NCI-H2196 (cell line): ENCODE measurements at regions not wholly inside any gene's neighbourhood (a gene's known extent, or its start where the extent isn't known, plus 50 kb on each side); places are given as distances from the start of the nearest gene placed in this dataset.

Source experiments
- DNase-seq: peaks from one replicate; lab custom pipeline; 2025; ENCODE audit not compliant: unreplicated experiment; lab: John Stamatoyannopoulos, UW

DNA sequence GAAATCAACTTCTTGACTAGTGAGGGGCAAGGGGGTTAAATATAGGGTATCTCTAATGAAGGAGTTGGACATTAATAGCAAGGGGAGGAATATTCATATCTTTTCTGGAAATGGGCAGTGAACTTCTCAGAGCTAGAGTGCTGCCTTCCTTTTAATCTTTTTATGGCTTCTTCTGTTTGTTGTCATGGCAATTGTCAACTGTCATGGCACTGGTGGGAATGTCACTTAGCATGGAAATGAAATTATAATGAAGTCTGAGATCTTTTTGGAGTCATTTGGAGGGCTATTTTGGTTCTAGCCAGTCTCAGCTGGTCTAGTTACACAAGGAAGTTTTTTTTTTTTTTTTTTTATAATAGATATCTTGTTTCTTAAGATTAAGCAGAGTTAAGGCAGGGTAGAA, 250.2 kb downstream of the AASDHPPT start:
- no peak for DNase-seq

DNA sequence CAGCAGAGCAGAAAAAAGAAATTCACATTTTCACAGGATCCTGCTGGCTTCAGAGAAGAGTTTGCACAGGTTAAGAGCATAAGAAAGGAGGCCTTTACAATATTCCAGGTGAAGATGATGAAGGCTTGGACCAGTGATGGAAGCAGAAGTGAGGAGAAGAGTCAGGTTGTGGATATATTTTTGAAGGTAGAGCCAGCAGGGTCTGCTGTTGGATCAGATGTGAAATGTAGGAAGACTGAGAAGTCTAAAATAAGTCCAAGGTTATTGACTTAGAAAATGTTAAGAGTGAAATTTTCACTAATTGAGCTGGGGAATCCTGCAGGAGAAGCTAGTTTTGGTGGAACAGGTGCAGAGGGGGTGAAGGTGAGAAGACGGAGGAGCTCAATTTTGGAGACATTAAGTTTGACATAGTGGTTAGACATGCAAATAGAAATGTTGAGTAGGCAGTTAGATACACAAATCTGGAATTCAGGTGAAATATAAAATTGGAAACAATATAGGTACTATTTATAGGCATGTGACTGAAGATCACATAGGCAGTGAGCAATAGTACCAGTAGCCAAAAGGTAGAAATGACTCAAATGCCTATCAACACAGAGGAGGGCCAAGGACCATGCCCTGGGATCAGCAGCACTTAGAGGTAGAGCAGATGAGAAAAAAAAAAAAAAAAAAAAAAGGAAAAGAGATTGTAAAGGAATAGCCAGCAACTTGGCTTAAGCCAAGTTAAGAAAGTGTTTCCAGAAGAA, 252.0 kb downstream of the AASDHPPT start:
- DNase-seq: no peak

DNA sequence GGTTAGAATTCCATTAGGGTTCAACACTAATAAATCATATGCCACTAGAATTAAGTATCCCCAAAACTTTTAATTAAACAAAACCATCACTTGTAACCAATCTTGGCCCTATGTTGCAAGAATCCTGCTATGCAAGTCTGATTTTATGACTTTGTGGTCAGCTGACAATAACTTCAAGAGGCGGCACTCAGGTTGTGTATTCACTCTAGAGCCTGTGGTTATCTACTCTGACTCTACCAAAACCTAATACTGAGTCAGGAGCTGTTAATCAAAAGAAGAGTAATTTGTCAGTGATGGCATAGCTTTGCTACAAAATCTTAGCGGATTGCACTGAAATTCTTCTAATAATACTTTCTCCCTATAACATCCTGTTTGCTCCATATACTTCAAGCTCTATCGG, 253.7 kb downstream of the AASDHPPT start:
- no peak for DNase-seq

DNA sequence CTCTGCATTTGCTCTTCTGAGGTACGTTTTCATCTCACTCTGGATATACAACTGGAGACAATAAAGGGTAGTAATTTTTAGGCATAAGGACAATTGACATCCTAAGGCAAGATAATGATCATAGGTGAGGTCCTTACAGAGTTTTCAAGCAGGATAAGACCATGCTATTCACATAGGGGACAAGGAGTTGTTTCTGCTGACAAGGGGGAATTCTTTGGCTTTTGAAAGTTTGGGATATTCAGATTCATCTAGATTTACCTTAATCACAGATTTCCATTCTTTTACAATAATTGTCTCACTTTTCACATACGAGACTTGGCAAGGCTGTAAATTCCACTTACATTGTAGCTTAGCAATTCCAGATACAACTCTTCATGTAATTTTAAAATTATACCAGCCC, 256.2 kb downstream of the AASDHPPT start:
- DNase-seq: no peak

DNA sequence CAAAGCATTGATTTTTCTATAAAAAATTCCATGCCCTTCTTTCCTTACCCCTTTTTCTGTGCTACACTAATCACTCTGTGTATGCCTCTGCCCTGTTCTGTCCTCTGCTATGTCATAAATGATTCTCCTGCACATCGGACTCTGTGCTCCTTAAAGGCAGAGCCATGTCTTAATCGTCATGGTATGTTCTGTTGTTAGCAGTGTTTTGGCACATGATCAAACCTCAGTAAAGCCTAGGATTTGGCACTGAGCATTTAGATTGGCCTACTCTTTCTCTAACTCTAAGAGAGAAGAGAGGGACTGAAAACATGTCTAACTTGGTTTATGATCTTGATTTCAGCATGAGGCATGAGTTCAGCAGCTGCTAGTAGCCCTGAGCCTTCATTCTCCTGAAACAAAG, 266.9 kb downstream of the AASDHPPT start:
- DNase-seq: no peak

DNA sequence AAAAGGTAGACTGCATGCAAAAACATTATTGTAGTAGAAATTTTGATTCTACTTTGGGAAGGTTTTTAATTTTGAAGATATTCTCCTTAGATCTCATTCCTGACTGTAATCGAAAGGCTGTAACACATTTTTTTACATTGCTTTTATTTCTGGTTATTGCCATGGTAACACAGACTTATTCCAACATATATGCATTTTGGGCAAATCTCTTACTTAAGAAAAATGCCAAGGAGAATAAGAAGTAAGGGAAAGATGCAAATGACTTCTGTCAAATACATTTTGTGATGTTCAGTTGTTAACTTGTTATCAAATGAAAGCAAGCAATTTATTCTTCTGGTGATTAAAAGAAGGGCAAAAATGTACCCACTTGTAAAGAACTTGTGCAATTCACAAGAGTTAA, 267.5 kb downstream of the AASDHPPT start:
- DNase-seq: no peak

DNA sequence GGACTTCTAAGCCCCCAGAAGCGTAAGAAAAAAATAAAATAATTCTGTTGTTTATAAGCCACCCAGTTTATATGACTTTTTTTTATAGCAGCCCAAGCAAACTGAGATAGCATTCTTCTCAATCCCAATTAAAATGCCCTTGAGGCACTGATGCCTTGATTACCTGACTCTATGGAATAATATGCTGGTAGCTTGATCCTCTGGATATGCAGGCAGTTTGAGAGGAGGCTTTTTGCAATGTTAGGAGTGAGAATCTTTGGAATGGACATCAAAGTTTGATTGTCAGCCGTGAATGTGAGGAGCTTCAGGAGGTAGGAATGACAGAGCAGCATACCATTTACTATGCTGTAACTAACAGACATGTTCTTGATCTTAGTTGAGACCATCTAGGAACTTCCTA, 275.6 kb downstream of the AASDHPPT start:
- DNase-seq: no peak

DNA sequence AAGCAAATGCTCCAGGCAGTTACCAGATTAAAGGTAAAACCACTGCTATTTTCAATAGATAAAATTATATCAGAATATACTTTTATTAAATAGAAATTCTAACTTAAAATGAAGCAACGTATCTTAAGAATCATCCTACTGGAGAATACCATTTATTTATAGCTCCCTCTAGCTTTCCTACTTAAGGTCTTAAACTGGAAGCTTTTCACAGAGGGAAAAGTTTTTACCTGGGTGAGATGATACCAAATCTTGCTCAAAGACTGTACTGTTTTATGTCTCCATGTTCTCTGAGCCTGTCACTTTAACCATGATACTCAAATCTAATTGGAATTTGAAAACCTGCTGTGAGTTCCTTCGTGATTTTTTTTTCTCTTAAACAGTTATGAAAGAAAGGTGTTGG, 291.8 kb downstream of the AASDHPPT start:
- DNase-seq: no peak

DNA sequence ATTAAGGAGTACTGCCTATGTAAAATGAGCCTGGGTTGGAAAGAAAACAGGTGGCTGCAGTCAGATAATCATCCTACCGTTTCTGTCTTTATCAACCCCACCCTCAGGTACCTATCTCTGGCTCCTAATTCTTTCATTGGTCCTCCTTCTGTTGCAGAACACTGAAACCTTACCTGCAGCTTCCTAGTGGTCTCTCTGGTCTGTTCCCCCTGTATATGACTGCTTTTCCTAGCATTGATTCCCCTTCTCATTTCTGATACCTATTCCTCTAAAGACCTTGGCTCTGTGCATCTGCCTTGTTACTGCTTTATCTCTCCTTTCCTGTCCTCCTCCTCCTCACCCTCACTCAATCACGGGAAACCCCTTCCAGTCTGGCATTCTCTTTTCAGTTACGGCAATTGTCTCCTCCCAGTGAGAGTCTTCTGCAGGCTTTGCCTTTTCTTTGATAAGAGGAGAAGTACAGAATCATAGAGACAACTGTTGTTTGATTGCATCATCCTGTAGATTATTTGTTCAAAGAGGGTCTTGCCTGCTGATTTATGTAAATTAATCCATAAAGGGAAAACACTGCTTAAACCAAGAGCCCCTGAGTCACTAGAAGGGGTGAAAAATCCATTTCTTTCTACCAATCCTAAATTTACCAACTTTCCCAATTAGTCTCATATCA, 301.2 kb downstream of the AASDHPPT start:
- no peak for DNase-seq

DNA sequence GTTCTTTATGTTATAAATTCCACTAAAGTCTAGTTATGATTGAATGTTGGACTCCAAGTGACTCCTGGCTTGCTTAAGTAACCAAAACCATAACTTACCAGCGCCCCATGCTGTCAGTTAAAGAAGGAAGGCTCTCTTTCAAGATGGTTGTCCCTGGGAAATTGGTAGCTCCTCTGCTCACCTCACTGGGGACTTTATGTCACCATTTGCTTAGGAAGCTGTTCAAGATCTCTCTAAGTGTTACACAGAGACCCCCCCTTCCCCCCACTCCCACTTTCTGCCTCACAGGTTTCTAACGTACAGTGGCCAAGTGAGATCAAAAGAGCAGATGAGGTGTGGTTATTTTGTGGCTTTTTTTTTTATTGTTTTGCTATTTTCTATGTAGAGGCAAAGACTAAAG, 301.8 kb downstream of the AASDHPPT start:
- DNase-seq: no peak

DNA sequence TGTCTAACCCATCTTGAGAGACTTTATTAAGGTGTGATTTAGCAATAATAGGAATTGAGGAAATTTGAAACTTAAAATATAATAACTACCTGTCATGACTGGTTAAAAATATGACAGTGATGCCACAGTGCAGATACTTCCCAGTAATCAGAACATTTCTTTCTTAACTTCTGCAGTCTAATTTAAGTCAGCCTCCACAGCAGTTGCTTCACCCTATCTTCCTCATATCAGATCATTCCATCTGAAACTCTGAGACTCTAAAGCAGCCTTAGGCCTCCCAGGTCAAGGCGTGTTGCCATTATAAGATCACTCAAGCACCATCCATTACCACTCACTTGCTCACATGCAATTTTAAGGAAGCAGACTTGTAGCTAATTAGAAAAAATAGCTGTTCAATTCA, 302.2 kb downstream of the AASDHPPT start:
- no peak for DNase-seq

DNA sequence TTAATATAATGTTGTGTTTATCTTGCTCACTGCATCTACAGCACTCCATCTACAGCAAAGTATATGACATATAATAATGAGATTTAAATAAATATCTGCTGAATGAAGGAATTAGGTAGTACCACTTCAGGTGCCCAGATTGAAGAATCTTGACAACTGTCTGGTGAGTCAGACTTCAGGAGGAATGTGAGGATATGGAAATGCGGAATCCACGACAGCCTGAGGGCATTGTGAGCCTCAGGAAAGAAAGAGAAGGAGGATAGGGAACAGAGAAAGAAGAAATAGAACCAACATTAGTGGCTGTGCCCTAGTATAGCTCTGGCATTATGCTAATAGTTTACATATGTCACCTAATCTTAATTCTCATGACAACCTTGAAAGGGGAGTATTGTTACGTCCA, 304.4 kb downstream of the AASDHPPT start:
- no peak for DNase-seq

DNA sequence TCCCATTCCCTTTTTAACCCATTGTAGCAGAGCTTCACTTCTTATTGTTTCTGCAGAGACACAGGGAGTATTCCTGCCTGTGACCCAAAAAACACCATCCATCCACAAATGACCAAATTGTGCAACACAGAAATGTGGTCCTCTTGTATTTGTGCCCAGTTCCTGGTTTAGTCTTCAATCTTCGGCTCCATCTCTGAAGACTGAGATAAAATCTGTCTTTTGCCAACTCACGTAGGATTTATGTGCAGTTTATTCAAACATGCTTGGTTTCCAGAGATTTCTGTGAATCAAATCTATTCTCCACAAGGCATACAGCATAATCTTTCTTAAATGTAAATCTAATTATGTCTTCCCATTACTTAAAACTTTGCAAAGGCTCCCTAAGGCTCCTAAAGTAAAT, 307.0 kb downstream of the AASDHPPT start:
- DNase-seq: no peak

DNA sequence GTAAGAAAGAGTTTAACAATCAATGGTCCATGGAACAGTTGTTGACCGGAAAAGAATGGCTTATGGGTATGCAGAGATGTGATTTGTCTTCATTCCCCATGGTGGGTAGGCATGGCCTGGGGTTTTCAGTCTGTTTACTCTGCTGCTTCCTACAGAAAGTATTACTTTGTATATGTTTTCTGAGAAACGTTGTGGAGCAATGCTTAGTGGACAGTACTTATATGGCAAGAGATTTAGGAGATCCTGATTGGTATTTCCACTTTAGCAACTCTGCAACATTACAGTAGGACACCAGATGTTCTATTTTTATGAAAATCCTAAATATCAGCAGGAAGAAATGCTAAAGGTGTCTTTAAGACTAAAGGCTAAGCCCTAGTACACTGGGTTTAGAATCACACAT, 309.1 kb downstream of the AASDHPPT start:
- no peak for DNase-seq

DNA sequence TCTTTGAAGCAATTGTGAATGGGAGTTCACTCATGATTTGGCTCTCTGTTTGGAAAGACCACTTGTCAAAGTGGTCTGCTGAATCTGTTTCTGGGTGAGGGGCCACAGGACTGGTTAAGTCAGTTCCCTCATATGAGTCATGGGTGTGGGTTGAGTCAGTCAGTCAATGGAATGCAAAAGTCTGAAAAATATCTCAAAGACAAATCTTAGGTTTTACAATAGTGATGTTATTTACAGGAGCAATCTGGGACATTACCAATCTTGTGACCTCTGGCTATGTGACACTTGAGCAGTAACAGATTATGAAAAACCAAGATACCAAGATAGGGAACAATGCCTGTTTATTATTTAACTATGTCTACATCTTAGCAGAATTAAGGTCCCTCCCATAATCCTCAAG, 311.6 kb downstream of the AASDHPPT start:
- DNase-seq: no peak

DNA sequence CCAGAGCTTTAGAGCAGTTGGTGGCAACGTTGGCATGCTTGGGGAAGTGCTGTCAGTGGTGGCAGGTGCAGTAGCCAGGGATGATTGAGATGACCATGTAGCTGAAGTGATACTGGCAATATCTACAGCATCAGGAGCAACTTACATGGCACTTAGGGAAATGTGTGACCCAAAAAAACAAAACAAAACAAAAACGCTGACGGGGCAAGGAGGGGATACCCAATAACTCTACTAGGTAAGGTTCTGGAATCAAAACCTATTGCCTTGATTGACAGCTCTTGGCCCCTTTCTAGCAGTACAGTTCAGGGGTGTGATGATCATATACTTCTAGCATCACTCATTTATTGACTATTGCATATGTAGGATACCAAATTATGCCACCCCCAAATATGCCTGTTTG, 312.6 kb downstream of the AASDHPPT start:
- DNase-seq: no peak

DNA sequence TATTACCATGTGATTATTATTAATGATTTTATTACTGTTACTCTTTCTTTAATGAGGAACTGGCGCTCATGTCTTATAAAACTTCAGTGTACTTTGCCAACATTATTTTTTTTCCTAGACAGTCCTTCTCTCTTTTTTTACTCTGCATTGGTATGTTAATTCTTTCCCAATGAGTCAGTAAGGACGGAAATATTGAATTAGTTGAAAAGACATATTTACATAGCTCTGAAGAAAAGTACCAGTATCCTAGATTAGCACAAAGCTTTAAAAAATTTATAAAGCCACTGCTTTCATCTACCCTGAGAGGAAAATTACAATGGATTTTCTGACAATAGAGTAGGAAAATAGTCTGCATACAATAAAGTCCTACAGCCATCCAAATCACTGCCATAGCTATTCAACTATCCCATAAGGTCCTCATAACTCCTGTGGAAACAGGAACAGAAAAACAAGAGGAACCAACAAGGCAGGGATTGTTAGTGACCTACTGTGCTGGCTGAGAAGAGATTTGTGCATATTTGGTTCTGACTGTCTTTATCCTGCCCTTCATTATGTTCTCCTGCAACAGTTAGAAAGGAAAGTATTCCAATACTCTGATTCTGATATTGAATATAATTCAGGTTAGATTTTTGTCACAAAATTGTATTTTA, 314.4 kb downstream of the AASDHPPT start:
- no peak for DNase-seq

DNA sequence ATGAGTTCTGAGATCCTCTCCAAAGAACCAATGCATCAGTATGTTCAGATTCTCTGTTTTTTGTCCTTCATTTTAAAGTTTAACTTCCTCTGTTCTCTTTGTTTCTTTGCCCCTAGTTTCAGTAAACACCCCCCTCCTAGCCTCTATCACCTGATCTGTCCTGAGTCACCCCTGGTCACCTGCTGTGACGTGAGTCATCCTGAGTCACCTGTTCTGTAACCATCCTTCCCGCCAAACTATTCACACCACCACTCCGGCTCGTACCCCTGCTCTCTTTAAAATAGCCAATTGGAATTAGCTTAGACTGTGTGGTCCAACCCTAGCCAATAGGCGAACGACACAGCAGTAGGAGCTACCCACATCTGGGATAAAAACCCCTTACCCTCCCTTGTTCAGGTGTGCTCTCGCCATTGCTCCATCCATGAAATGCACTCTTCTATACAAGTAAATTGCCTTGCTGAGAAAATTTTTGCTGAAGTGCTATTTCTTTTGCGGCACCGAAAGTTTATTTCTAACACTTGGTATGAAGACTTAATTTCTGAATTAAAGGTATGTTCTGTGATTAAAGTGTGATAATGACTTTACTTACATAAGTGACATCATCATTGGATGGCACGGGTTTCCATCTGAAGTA, 318.4 kb downstream of the AASDHPPT start:
- DNase-seq: no peak

DNA sequence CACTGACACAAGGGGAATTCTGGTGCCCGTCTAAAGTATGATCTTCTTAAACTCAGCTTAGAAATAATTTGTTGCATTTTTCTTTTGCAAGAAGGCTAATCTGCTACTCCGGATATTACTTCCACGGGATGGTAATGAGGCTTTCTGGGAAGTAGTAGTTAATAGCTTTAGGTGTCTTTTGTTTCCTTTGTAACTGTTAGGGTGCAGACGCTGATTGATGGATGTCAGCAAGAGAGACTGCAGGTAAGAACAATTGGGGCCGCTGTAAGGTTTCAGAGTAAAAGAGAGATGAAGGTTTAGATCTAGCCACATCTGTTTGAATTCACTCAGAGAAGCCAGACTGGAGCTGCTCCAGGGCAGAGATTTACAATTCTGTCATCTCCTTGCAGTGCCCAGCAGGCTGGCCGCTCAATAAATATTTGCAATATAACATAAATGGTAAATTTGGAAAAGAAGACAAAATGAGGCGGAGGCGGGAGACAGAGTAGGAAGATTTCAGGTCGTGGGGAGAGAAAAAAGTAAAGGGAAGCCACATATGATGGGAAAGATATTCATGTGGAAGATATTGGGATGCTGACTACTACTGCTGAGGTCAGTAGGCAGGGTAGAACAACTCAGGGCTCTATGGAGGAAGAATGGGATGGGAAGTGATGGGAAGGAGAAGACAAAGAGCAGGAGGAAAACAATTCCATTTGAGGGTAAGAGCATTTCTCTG, 320.5 kb downstream of the AASDHPPT start:
- no peak for DNase-seq

DNA sequence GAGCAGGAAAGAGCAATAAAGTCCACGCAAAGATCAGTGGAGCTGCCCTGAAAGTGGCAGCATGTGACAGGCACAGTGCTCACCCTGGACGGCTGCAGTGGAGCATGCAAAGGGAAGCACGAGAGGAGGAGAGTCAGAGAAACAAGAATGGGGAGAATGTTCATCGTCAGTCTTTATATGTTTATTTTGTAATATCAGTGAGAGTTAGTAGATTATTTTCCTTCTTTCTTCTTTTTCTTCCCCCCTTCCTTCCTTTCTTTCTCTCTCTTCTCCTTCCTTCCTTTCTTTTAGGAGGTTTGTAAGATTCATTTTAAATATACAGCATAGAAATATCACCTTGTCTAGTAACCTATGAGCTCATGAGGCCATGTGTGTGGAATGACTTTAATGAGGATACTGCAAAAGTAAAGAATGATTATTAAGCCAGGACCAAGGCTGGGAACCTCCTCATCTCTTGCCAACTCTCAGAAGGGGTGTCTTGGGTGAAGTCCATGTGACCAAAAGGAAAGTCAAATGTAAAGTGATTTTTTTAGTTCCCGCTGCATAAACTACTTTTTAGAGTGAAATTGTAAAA, 321.1 kb downstream of the AASDHPPT start:
- no peak for DNase-seq

DNA sequence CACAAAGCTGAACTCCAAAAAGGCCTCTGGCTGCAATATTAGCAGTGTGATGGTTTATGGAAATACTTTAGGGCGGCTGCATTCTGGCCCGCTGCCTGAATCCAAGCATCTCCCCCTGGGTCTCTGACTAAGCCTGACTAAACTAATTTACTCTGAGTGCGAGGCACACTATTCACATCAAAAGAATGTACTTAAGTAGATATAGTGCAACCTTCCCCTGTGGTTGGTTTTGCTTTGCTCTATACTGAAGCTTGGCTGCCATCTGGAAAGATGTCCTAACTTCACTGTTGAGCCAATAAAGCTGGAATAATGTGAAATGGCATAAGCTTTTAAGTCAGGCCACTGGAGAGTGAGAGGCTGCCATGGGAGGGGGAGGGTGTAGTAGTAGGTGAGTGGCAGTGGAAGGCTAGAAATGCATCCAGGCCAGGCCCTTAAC, 321.6 kb downstream of the AASDHPPT start:
- DNase-seq: no peak
